NCI-H187 (cell line): ENCODE measurements at regions not wholly inside any gene's neighbourhood (a gene's known extent, or its start where the extent isn't known, plus 50 kb on each side); places are given as distances from the start of the nearest gene placed in this dataset.
"Not testable (repeated sequence)": the region's sequence is repeated elsewhere in the genome, so short reads cannot be mapped to it uniquely, and the experiment has no call there.

Experiments used
- DNase-seq, 2 experiments: peaks; one replicate each; lab custom pipeline; 2025; lab: John Stamatoyannopoulos, UW

GRCh38 chr11:91158891-91159537 is 936.2 kb upstream of the CHORDC1 start:
- no peak for DNase-seq

GRCh38 chr11:91158297-91158696 is 935.4 kb upstream of the CHORDC1 start:
- no peak for DNase-seq

- no peak for DNase-seq
Measured at GRCh38 chr11:91156041-91156440, 933.2 kb upstream of the CHORDC1 start.

- no peak for DNase-seq
Measured at GRCh38 chr11:91147885-91148284, 925.0 kb upstream of the CHORDC1 start.

- DNase-seq: no peak
Measured at GRCh38 chr11:91141655-91142054, 918.8 kb upstream of the CHORDC1 start.

- no peak for DNase-seq
Measured at GRCh38 chr11:91136631-91137030, 913.8 kb upstream of the CHORDC1 start.

- DNase-seq: no peak
Measured at GRCh38 chr11:91133361-91133760, 910.5 kb upstream of the CHORDC1 start.

- DNase-seq: peak; percentile 29 to 52
Measured at GRCh38 chr11:91129596-91129995, 906.7 kb upstream of the CHORDC1 start.

- DNase-seq: no peak
Measured at GRCh38 chr11:91124363-91124762, 901.5 kb upstream of the CHORDC1 start.

- no peak for DNase-seq
Measured at GRCh38 chr11:91115116-91115515, 892.3 kb upstream of the CHORDC1 start.

GRCh38 chr11:91104237-91104636 is 881.4 kb upstream of the CHORDC1 start:
- no peak for DNase-seq

- DNase-seq: no peak
Measured at GRCh38 chr11:91100427-91100826, 877.6 kb upstream of the CHORDC1 start.

GRCh38 chr11:91097083-91097482 is 874.2 kb upstream of the CHORDC1 start:
- no peak for DNase-seq

- DNase-seq: no peak
Measured at GRCh38 chr11:91093141-91093540, 870.3 kb upstream of the CHORDC1 start.

- DNase-seq: no peak
Measured at GRCh38 chr11:91091563-91091962, 868.7 kb upstream of the CHORDC1 start.

GRCh38 chr11:91086028-91086427 is 863.2 kb upstream of the CHORDC1 start:
- no peak for DNase-seq

GRCh38 chr11:91082255-91082654 is 859.4 kb upstream of the CHORDC1 start:
- no peak for DNase-seq

- DNase-seq: no peak
Measured at GRCh38 chr11:91081440-91082043, 858.7 kb upstream of the CHORDC1 start.

GRCh38 chr11:91078221-91078620 is 855.4 kb upstream of the CHORDC1 start:
- DNase-seq: no peak

- DNase-seq: no peak
Measured at GRCh38 chr11:91075032-91075695, 852.3 kb upstream of the CHORDC1 start.

GRCh38 chr11:91067666-91068065 is 844.8 kb upstream of the CHORDC1 start:
- no peak for DNase-seq

- no peak for DNase-seq
Measured at GRCh38 chr11:91066456-91067047, 843.7 kb upstream of the CHORDC1 start.

- DNase-seq: not testable (repeated sequence)
Measured at GRCh38 chr11:91063399-91063798, 840.5 kb upstream of the CHORDC1 start.
